HFF-Myc (cell line): ENCODE measurements at regions not wholly inside any gene's neighbourhood (a gene's known extent, or its start where the extent isn't known, plus 50 kb on each side); places are given as distances from the start of the nearest gene placed in this dataset.

Source experiments
- DNase-seq: peaks from one replicate; pipeline ENCODE4 v3.0.0-alpha.2; 2011; ENCODE audit warnings: low read depth; ENCODE audit errors: extremely low read depth
- H3K4me3 ChIP-seq: replicated peaks from 2 replicates; pipeline ENCODE4 v1.5.1; 2011; ENCODE audit warnings: low read depth, mild to moderate bottlenecking, control low read depth, low read length
- CTCF ChIP-seq: IDR thresholded peaks from 2 replicates; pipeline ENCODE4 v1.5.1; 2012; ENCODE audit warnings: mild to moderate bottlenecking, low read depth, low read length, control low read depth; ENCODE audit errors: missing control alignments

- DNase-seq: no peak
- H3K4me3 ChIP-seq: no peak overlapping the region
- no peak for TF ChIP-seq CTCF
Observed at GRCh38 chr20:60339738-60340137, 381.5 kb downstream of the CDH26 start.

DNA sequence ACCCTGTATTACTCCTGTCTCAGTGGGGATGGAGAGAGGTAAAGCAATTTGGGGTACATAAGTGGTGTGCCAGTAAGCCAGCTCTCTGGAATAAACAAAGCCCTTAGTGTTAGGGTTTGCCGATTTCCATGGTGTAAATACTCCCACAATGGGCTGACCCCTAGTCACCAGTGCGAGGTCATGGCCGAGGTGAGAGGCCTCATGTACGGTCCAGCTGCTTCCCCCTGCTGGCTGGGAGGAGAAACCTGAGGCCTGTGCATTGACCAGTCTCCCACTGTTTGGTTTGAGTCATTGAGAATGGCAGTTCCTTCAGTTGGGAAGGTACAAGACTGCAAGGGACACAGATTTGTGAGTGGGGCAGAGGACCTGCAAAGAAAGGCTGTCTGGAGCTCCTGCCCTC is 382.0 kb downstream of the CDH26 start:
- TF ChIP-seq CTCF: no peak
- no peak overlapping the region for H3K4me3 ChIP-seq
- DNase-seq: no peak

DNA sequence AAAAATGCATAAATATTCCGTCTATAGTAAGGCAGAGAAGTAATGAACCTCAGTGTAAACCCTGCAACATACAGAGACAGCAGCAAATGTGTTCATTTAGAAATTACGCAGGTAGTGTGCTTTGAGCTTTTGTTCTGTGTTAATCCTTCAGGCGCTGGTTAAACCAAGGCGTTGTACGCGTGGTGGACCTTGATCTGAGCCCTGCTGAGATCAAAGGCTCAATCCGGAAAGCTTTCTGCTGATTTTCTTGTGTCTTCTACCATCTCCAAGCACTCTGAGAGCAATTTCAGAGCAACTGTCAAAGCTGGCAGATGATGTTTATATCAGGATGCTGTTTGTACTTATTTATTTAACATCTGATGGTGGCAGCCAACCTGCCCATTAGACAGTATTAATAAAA is 382.8 kb downstream of the CDH26 start:
- no peak for DNase-seq
- H3K4me3 ChIP-seq: no peak overlapping the region
- TF ChIP-seq CTCF: no peak

GRCh38 chr20:60345106-60345505 is 386.9 kb downstream of the CDH26 start:
- H3K4me3 ChIP-seq: no peak overlapping the region
- no peak for TF ChIP-seq CTCF
- no peak for DNase-seq

- TF ChIP-seq CTCF: no peak
- no peak for DNase-seq
- H3K4me3 ChIP-seq: no peak overlapping the region
Observed at GRCh38 chr20:60349418-60349817, 391.2 kb downstream of the CDH26 start.

DNA sequence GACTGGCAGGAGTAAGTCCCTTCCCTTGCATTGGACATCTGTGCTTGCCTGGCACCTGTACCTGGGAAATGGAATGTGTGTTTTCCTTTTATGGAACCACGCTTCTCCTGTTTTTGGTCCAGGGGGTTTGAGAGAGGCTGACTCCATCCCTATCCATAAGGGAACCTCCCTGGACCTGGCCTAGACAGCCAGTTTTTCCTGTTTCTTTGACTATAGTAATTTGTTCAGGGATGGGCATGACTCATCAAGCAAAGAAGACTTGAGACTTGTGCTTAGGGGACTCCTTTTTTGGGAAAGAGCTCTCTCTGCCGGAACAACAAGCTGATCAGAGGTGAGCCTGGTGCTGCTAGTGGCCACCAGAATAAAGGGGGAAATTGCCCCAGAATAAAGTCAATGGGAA is 393.8 kb downstream of the CDH26 start:
- DNase-seq: no peak
- no peak overlapping the region for H3K4me3 ChIP-seq
- TF ChIP-seq CTCF: no peak

DNA sequence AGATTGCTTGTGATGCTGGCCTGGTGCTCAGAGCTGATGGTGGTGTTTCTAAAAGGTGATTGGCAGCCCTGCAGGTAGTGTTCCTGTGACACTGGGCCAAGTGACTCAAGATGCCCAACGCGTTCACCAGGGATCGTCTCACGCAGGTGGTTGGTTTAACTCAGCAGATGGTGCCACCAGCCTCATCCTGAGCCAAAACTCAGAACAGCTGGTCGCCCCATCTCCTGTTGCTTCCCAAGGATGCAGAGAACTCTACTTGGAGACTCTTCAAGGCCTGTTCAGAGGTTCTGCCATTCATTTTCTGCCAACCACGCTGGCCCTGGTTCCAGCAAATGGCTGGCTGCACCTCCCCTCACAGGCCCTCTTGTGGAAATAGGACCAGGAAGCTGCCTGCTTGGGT is 394.4 kb downstream of the CDH26 start:
- H3K4me3 ChIP-seq: no peak overlapping the region
- no peak for DNase-seq
- no peak for TF ChIP-seq CTCF
